ENCODE measurements at regions not wholly inside any gene's neighbourhood (a gene's known extent, or its start where the extent isn't known, plus 50 kb on each side); places are given as distances from the start of the nearest gene placed in this dataset.

DNA sequence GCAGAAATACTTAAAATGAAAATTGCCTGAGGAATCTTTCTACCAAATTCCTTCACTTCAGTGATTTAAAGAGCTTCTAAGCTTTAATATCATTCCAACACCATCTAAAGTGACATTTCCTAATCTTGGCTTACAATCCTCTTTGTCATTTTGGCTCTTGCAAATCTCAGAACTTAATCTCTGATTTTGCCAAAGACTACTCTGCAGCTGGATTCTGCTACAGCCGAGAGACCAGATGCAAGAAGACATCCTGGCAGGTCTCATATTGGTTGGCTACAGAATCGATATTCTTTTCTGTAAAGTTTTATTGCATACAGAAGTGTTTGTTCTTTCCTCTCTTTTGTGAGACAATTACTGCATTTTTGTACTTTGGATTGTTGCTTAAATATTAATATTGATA, 716.5 kb upstream of the LRATD1 start:
- H3K4me3 ChIP-seq (ENCODE audit: control insufficient read depth, low read depth, low read length), result no peak overlapping the region
- no peak for DNase-seq (ENCODE audit: low read depth)
- TF ChIP-seq, protein P1, sequence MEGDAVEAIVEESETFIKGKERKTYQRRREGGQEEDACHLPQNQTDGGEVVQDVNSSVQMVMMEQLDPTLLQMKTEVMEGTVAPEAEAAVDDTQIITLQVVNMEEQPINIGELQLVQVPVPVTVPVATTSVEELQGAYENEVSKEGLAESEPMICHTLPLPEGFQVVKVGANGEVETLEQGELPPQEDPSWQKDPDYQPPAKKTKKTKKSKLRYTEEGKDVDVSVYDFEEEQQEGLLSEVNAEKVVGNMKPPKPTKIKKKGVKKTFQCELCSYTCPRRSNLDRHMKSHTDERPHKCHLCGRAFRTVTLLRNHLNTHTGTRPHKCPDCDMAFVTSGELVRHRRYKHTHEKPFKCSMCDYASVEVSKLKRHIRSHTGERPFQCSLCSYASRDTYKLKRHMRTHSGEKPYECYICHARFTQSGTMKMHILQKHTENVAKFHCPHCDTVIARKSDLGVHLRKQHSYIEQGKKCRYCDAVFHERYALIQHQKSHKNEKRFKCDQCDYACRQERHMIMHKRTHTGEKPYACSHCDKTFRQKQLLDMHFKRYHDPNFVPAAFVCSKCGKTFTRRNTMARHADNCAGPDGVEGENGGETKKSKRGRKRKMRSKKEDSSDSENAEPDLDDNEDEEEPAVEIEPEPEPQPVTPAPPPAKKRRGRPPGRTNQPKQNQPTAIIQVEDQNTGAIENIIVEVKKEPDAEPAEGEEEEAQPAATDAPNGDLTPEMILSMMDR (conservative IDR thresholded peaks at IDR 0.05; ENCODE audit: control insufficient read depth, insufficient read depth, low read depth, low read length), result no peak

DNA sequence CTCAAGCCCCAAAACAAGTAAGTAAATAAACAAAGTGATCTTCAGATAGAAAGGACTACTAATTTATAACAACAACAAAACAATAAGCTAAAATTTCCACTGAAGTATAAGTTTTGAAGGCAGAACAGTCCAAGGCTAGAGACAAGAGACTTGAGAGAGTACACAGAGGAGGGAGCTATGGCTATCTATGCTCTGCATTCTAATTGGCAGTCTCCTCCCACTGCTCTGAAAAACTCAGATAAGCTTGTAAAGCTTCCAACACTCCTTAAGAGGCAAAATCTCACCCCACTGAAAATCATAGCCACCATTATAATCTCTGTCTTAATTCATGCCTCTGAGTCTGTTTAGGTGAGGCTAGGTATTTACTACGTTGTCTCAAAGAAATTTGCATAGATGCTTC, 714.6 kb upstream of the LRATD1 start:
- no peak for DNase-seq (ENCODE audit: low read depth)
- H3K4me3 ChIP-seq (ENCODE audit: control insufficient read depth, low read depth, low read length), result no peak overlapping the region
- TF ChIP-seq, protein P1 (conservative IDR thresholded peaks at IDR 0.05; ENCODE audit: control insufficient read depth, insufficient read depth, low read depth, low read length), result no peak

DNA sequence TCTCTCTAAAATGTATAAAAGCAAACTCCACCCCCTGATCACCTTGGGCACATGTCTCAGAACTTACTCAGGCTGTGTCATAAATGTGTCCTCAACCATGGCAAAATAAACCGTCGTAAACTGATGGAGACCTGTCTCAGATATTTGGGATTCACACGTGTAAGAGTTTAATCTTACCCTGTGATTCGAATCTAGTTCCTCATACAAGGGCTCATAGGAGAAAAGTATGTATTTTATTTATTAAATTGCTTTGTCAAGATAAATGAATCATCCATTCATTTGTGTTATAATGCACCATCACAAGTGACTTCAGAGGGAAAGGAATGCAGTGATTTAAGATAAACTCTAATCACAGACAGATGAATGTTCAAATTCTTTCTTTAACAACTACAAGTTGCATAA, 712.5 kb upstream of the LRATD1 start:
- TF ChIP-seq, protein P1 (conservative IDR thresholded peaks at IDR 0.05; ENCODE audit: control insufficient read depth, insufficient read depth, low read depth, low read length), result no peak
- H3K4me3 ChIP-seq (ENCODE audit: control insufficient read depth, low read depth, low read length), result no peak overlapping the region
- peak; percentile 1 for DNase-seq (ENCODE audit: low read depth)

DNA sequence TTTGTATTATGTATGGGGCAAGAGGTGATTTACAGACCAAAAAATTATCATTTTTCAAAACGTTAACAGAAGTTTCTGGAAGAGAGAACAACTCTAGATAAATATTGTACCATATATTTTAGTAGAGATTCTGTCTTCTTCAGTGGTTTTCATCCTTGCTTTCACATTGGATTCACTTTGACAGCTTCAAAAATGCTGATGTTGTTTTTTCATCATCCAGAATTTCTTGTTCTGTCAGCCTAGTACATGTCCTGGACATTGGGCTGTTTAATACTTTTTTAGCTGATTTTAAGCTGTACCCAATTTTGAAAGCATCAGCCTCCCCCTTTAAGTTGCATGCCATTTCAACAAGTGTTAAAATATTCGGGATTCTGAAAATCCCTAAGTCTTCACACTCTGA, 711.3 kb upstream of the LRATD1 start:
- DNase-seq (ENCODE audit: low read depth), result no peak
- no peak overlapping the region for H3K4me3 ChIP-seq (ENCODE audit: control insufficient read depth, low read depth, low read length)
- TF ChIP-seq, protein P1 (conservative IDR thresholded peaks at IDR 0.05; ENCODE audit: control insufficient read depth, insufficient read depth, low read depth, low read length), result no peak

DNA sequence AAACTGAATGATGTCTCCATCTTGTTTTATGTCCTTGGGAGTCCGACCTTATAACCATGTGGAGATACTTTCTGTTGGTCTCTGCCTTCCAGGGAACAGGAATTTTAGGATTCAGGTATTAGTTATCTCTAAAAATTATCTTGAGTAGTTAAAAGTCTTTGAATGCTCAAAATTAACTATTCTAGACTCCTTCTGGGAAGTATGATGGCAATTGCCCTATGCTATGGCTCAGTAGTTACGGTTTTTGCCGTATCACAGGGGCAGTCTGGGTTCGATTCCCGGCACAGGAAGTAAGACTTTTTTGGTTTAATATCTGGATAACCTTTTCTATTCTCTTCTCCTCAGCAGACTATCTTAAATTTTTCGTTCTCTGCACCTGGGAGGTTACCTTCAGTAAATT, 708.7 kb upstream of the LRATD1 start:
- TF ChIP-seq, protein P1 (conservative IDR thresholded peaks at IDR 0.05; ENCODE audit: control insufficient read depth, insufficient read depth, low read depth, low read length), result no peak
- DNase-seq (ENCODE audit: low read depth), result no peak
- H3K4me3 ChIP-seq (ENCODE audit: control insufficient read depth, low read depth, low read length), result no peak overlapping the region

DNA sequence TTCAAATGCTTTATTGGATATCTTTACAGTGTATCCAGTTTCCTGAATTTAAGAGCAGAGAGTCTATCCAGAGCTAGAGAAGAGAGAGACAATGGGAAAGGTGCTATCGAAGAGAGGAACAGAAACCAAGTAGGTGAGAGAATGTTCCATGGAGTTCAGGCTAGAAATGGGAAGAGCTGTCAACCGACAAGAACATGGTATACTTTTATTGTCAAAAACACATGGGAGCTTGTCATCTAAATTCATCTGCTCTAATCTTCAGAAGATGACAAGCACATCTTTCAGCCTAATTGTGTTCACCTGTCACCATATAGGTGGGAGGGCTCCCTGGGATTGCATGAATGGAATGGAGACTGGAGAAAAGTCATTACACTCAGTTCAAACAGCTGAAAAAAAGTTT, 690.4 kb upstream of the LRATD1 start:
- TF ChIP-seq, protein P1 (conservative IDR thresholded peaks at IDR 0.05; ENCODE audit: control insufficient read depth, insufficient read depth, low read depth, low read length), result no peak
- no peak for DNase-seq (ENCODE audit: low read depth)
- no peak overlapping the region for H3K4me3 ChIP-seq (ENCODE audit: control insufficient read depth, low read depth, low read length)

DNA sequence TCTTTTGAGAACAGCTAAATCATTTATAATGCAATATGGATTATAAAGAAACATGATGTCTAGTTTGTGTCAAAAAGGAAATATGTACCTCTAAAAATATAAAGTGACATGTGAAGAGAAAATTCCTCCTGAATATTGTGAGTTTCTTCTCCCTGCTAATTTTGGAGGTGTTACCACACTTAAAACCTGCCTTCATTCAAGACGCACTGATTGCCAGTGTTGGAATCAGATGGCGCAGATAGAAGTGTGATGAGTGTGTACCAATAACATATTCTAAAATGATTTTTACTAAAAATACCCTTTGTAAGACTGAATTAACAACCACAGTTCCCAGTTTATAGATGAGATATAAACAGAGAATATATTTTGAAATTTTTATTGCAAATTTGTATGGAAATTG, 681.8 kb upstream of the LRATD1 start:
- no peak overlapping the region for H3K4me3 ChIP-seq (ENCODE audit: control insufficient read depth, low read depth, low read length)
- TF ChIP-seq, protein P1 (conservative IDR thresholded peaks at IDR 0.05; ENCODE audit: control insufficient read depth, insufficient read depth, low read depth, low read length), result no peak
- DNase-seq (ENCODE audit: low read depth), result no peak

Data from fibroblast of mammary gland (primary cell).